ENCODE measurements at regions not wholly inside any gene's neighbourhood (a gene's known extent, or its start where the extent isn't known, plus 50 kb on each side); places are given as distances from the start of the nearest gene placed in this dataset.

- Histone ChIP-seq H3K4me3 (ENCODE audit: control insufficient read depth in 1 of 7, extremely low read depth in 1 of 7, insufficient read depth in 4 of 7, low read depth in 2 of 7, low read length in 6 of 7) (no peak overlapping the region), H3K4me1 (ENCODE audit: control extremely low read depth in 1 of 4, control insufficient read depth in 4 of 4, insufficient read depth in 4 of 4, low read length in 3 of 4) (peaks cover 0 to 32% (median 18%) of the 10 kb centered on the region in 4 experiments), H3K9me3 (ENCODE audit: control extremely low read depth in 1 of 5, control insufficient read depth in 4 of 5, insufficient read depth in 2 of 5, low read depth in 1 of 5, low read length in 4 of 5) (no peaks in the 10 kb centered on the region), H3K27me3 (replicated peaks in 2 of 5; ENCODE audit: control insufficient read depth in 4 of 5, insufficient read depth in 5 of 5, low read length in 4 of 5) (no peaks in the 10 kb centered on the region), H3K36me3 (ENCODE audit: control insufficient read depth in 4 of 4, insufficient read depth in 4 of 4, low read length in 3 of 4) (no peaks in the 10 kb centered on the region), H3K27ac (ENCODE audit: insufficient read depth in 1 of 2, low read depth in 1 of 2, low read length in 2 of 2, poor library complexity in 1 of 2, severe bottlenecking in 2 of 2) (peak overlapping the region in 1 of 2 experiments; percentile 56)
- WGBS (ENCODE audit: insufficient coverage), result 83% methylated on average over 2 of the region's 2 CpGs
- POLR2A ChIA-PET, result interaction anchor here (1.0 kb wide), 1 partner anchor 13 kb away, joined by 3 read pairs; no protein-coding TSS in a partner anchor
- no peak for DNase-seq
- CTCF ChIA-PET, result interaction anchor here (1.4 kb wide), 1 partner anchor 455 kb away, joined by 5 read pairs; no protein-coding TSS in a partner anchor
These were observed 453.6 kb upstream of the THBS1 start for GRCh38 chr15:39127151-39127790.

GRCh38 chr15:39127925-39128617, 452.8 kb upstream of the THBS1 start:
- Histone ChIP-seq H3K36me3 (ENCODE audit: control insufficient read depth in 4 of 4, insufficient read depth in 4 of 4, low read length in 3 of 4) (no peaks in the 10 kb centered on the region), H3K4me3 (ENCODE audit: control insufficient read depth in 1 of 7, extremely low read depth in 1 of 7, insufficient read depth in 4 of 7, low read depth in 2 of 7, low read length in 6 of 7) (peak overlapping the region in 1 of 7 experiments; percentile 11), H3K4me1 (ENCODE audit: control extremely low read depth in 1 of 4, control insufficient read depth in 4 of 4, insufficient read depth in 4 of 4, low read length in 3 of 4) (peaks cover 0 to 32% (median 18%) of the 10 kb centered on the region in 4 experiments), H3K9me3 (ENCODE audit: control extremely low read depth in 1 of 5, control insufficient read depth in 4 of 5, insufficient read depth in 2 of 5, low read depth in 1 of 5, low read length in 4 of 5) (no peaks in the 10 kb centered on the region), H3K27ac (ENCODE audit: insufficient read depth in 1 of 2, low read depth in 1 of 2, low read length in 2 of 2, poor library complexity in 1 of 2, severe bottlenecking in 2 of 2) (peak overlapping the region; percentile 6 to 56), H3K27me3 (replicated peaks in 2 of 5; ENCODE audit: control insufficient read depth in 4 of 5, insufficient read depth in 5 of 5, low read length in 4 of 5) (no peaks in the 10 kb centered on the region)
- POLR2A ChIA-PET, result no interaction called here
- DNase-seq, result peak; percentile 67 to 90 (median 87)
- 22% methylated on average over 1 of the region's 2 CpGs for whole genome bisulfite sequencing (ENCODE audit: insufficient coverage)
- CTCF ChIA-PET, result interaction anchor here (1.4 kb wide), 1 partner anchor 454 kb away, joined by 5 read pairs; no protein-coding TSS in a partner anchor

- Histone ChIP-seq H3K4me1 (ENCODE audit: control extremely low read depth in 1 of 4, control insufficient read depth in 4 of 4, insufficient read depth in 4 of 4, low read length in 3 of 4) (peaks cover 0 to 32% (median 18%) of the 10 kb centered on the region in 4 experiments), H3K36me3 (ENCODE audit: control insufficient read depth in 4 of 4, insufficient read depth in 4 of 4, low read length in 3 of 4) (no peaks in the 10 kb centered on the region), H3K9me3 (ENCODE audit: control extremely low read depth in 1 of 5, control insufficient read depth in 4 of 5, insufficient read depth in 2 of 5, low read depth in 1 of 5, low read length in 4 of 5) (no peaks in the 10 kb centered on the region), H3K4me3 (ENCODE audit: control insufficient read depth in 1 of 7, extremely low read depth in 1 of 7, insufficient read depth in 4 of 7, low read depth in 2 of 7, low read length in 6 of 7) (no peak overlapping the region), H3K27me3 (replicated peaks in 2 of 5; ENCODE audit: control insufficient read depth in 4 of 5, insufficient read depth in 5 of 5, low read length in 4 of 5) (no peaks in the 10 kb centered on the region), H3K27ac (ENCODE audit: insufficient read depth in 1 of 2, low read depth in 1 of 2, low read length in 2 of 2, poor library complexity in 1 of 2, severe bottlenecking in 2 of 2) (peak overlapping the region in 1 of 2 experiments; percentile 56)
- ChIA-PET CTCF (no interaction called here), POLR2A (no interaction called here)
- 100% methylated on average over 2 of the region's 2 CpGs for WGBS (ENCODE audit: insufficient coverage)
- DNase-seq, result no peak
These were observed 452.1 kb upstream of the THBS1 start for GRCh38 chr15:39128746-39129145.

GRCh38 chr15:39130556-39131379, 450.1 kb upstream of the THBS1 start:
- no peak overlapping the region for H3K4me3 ChIP-seq (ENCODE audit: control insufficient read depth in 1 of 7, extremely low read depth in 1 of 7, insufficient read depth in 4 of 7, low read depth in 2 of 7, low read length in 6 of 7)
- H3K27me3 ChIP-seq (replicated peaks in 2 of 5; ENCODE audit: control insufficient read depth in 4 of 5, insufficient read depth in 5 of 5, low read length in 4 of 5), result no peaks in the 10 kb centered on the region
- ChIA-PET CTCF (interaction anchor here (1.4 kb wide), 1 partner anchor 13 kb away, joined by 3 read pairs; no protein-coding TSS in a partner anchor), POLR2A (no interaction called here)
- peaks cover 0 to 32% (median 18%) of the 10 kb centered on the region in 4 experiments for H3K4me1 ChIP-seq (ENCODE audit: control extremely low read depth in 1 of 4, control insufficient read depth in 4 of 4, insufficient read depth in 4 of 4, low read length in 3 of 4)
- no peaks in the 10 kb centered on the region for H3K9me3 ChIP-seq (ENCODE audit: control extremely low read depth in 1 of 5, control insufficient read depth in 4 of 5, insufficient read depth in 2 of 5, low read depth in 1 of 5, low read length in 4 of 5)
- peak in 2 of 3 donors; percentile 41 to 56 for DNase-seq
- 55% methylated on average over 2 of the region's 3 CpGs for WGBS (ENCODE audit: insufficient coverage)
- no peak overlapping the region for H3K27ac ChIP-seq (ENCODE audit: insufficient read depth in 1 of 2, low read depth in 1 of 2, low read length in 2 of 2, poor library complexity in 1 of 2, severe bottlenecking in 2 of 2)
- H3K36me3 ChIP-seq (ENCODE audit: control insufficient read depth in 4 of 4, insufficient read depth in 4 of 4, low read length in 3 of 4), result no peaks in the 10 kb centered on the region

DNA sequence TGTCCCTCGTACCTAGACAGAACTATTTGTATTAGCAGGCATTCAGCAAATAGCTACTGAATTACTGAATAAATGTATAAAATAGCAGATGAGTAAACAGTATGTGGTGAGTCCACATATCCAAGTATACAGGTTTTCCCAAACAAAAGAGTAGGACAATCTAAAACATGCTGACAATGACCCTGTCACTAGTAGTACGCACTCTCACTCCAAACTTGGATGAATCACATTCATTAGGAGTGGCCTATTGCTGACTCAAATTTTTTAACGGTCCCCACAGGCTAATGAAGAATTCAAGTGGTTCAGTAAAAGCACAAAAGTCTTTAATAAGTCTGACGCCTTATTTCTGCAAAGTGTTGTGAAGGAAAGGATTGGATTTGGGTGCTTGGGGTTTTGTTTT, 449.3 kb upstream of the THBS1 start:
- H3K4me1 ChIP-seq (ENCODE audit: control extremely low read depth in 1 of 4, control insufficient read depth in 4 of 4, insufficient read depth in 4 of 4, low read length in 3 of 4), result peaks cover 0 to 27% (median 17%) of the 10 kb centered on the region in 4 experiments
- POLR2A ChIA-PET, result no interaction called here

GRCh38 chr15:39132070-39132469, 448.8 kb upstream of the THBS1 start:
- Histone ChIP-seq H3K4me3 (ENCODE audit: control insufficient read depth in 1 of 7, extremely low read depth in 1 of 7, insufficient read depth in 4 of 7, low read depth in 2 of 7, low read length in 6 of 7) (no peak overlapping the region), H3K27me3 (replicated peaks in 2 of 5; ENCODE audit: control insufficient read depth in 4 of 5, insufficient read depth in 5 of 5, low read length in 4 of 5) (no peaks in the 10 kb centered on the region), H3K9me3 (ENCODE audit: control extremely low read depth in 1 of 5, control insufficient read depth in 4 of 5, insufficient read depth in 2 of 5, low read depth in 1 of 5, low read length in 4 of 5) (no peaks in the 10 kb centered on the region), H3K4me1 (ENCODE audit: control extremely low read depth in 1 of 4, control insufficient read depth in 4 of 4, insufficient read depth in 4 of 4, low read length in 3 of 4) (peaks cover 0 to 24% (median 17%) of the 10 kb centered on the region in 4 experiments), H3K27ac (ENCODE audit: insufficient read depth in 1 of 2, low read depth in 1 of 2, low read length in 2 of 2, poor library complexity in 1 of 2, severe bottlenecking in 2 of 2) (no peak overlapping the region), H3K36me3 (ENCODE audit: control insufficient read depth in 4 of 4, insufficient read depth in 4 of 4, low read length in 3 of 4) (no peaks in the 10 kb centered on the region)
- ChIA-PET CTCF (interaction anchor here (0.7 kb wide), 1 partner anchor 25 kb away, joined by 3 read pairs; no protein-coding TSS in a partner anchor), POLR2A (no interaction called here)
- no peak for DNase-seq
- WGBS (ENCODE audit: insufficient coverage), result 90% methylated on average over 3 of the region's 3 CpGs

More for the DNA sequence above, 449.3 kb upstream of the THBS1 start:
- Histone ChIP-seq H3K9me3 (ENCODE audit: control extremely low read depth in 1 of 5, control insufficient read depth in 4 of 5, insufficient read depth in 2 of 5, low read depth in 1 of 5, low read length in 4 of 5) (no peaks in the 10 kb centered on the region), H3K27ac (ENCODE audit: insufficient read depth in 1 of 2, low read depth in 1 of 2, low read length in 2 of 2, poor library complexity in 1 of 2, severe bottlenecking in 2 of 2) (no peak overlapping the region), H3K36me3 (ENCODE audit: control insufficient read depth in 4 of 4, insufficient read depth in 4 of 4, low read length in 3 of 4) (no peaks in the 10 kb centered on the region), H3K4me3 (ENCODE audit: control insufficient read depth in 1 of 7, extremely low read depth in 1 of 7, insufficient read depth in 4 of 7, low read depth in 2 of 7, low read length in 6 of 7) (no peak overlapping the region), H3K27me3 (replicated peaks in 2 of 5; ENCODE audit: control insufficient read depth in 4 of 5, insufficient read depth in 5 of 5, low read length in 4 of 5) (no peaks in the 10 kb centered on the region)
- no peak for DNase-seq
- CTCF ChIA-PET, result no interaction called here
- 95% methylated on average over 2 of the region's 4 CpGs for WGBS (ENCODE audit: insufficient coverage)
